Neuronal stem cell (in vitro differentiated cells): ENCODE measurements at regions not wholly inside any gene's neighbourhood (a gene's known extent, or its start where the extent isn't known, plus 50 kb on each side); places are given as distances from the start of the nearest gene placed in this dataset.

Experiments used
- DNase-seq: peaks from one replicate; pipeline ENCODE4 v3.0.0-alpha.2; 2013; ENCODE audit warnings: low spot score
- H2AFZ ChIP-seq: one replicate; pipeline ENCODE4 v1.6.1; 2013; ENCODE audit warnings: mild to moderate bottlenecking, low read length, inconsistent platforms
- H2AK5ac ChIP-seq: 2 replicates; pipeline ENCODE4 v1.6.1; 2013; ENCODE audit warnings: low read depth, mild to moderate bottlenecking, inconsistent platforms, low read length, moderate library complexity, mixed read lengths
- H2BK120ac ChIP-seq: 2 replicates; pipeline ENCODE4 v1.6.1; 2013; ENCODE audit warnings: low read depth, mild to moderate bottlenecking, inconsistent platforms, low read length, moderate library complexity, mixed read lengths
- H2BK12ac ChIP-seq: one replicate; pipeline ENCODE4 v1.6.1; 2013; ENCODE audit warnings: low read length, inconsistent platforms
- H2BK15ac ChIP-seq: 2 replicates; pipeline ENCODE4 v1.6.1; 2013; ENCODE audit warnings: mild to moderate bottlenecking, low read length, inconsistent platforms, mixed read lengths
- H2BK5ac ChIP-seq: one replicate; pipeline ENCODE4 v1.6.1; 2013; ENCODE audit warnings: inconsistent platforms, mild to moderate bottlenecking, low read length, moderate library complexity
- H3K14ac ChIP-seq: one replicate; pipeline ENCODE4 v1.6.1; 2013; ENCODE audit warnings: low read length, inconsistent platforms
- H3K18ac ChIP-seq: 2 replicates; pipeline ENCODE4 v1.6.1; 2013; ENCODE audit warnings: low read length, inconsistent platforms
- H3K23ac ChIP-seq: 2 replicates; pipeline ENCODE4 v1.6.1; 2013; ENCODE audit warnings: low read depth, mild to moderate bottlenecking, mixed read lengths, low read length, inconsistent platforms; ENCODE audit not compliant: poor library complexity
- H3K27ac ChIP-seq: replicated peaks from 3 replicates; pipeline ENCODE4 v1.5.1; 2013; ENCODE audit warnings: low read length, inconsistent platforms
- H3K27me3 ChIP-seq, 3 experiments: 2 replicates each; pipeline ENCODE4 v1.6.1; 2013; ENCODE audit warnings: low read length in 3 of 3, mild to moderate bottlenecking in 2 of 3, inconsistent platforms in 1 of 3, low read depth in 1 of 3, mixed read lengths in 1 of 3, moderate library complexity in 1 of 3; ENCODE audit not compliant: control insufficient read depth in 3 of 3, insufficient read depth in 3 of 3
- H3K36me3 ChIP-seq, 2 donors: replicated peaks in 1 of 2; 2 replicates each; pipeline ENCODE4 v1.6.1; 2013; ENCODE audit warnings: low read length in 2 of 2; ENCODE audit not compliant: control insufficient read depth in 2 of 2, insufficient read depth in 2 of 2
- H3K4ac ChIP-seq: 2 replicates; pipeline ENCODE4 v1.6.1; 2013; ENCODE audit warnings: inconsistent platforms, mild to moderate bottlenecking, low read length, moderate library complexity
- H3K4me1 ChIP-seq, 2 donors: 1 replicate in 1 of 2; 2 replicates in 1 of 2; pipeline ENCODE4 v1.6.1; 2013; ENCODE audit warnings: low read length in 2 of 2, low read depth in 1 of 2; ENCODE audit not compliant: control insufficient read depth in 2 of 2, insufficient read depth in 1 of 2
- H3K4me2 ChIP-seq: one replicate; pipeline ENCODE4 v1.6.1; 2013; ENCODE audit warnings: mild to moderate bottlenecking, low read length, inconsistent platforms; ENCODE audit not compliant: insufficient read depth, poor library complexity, severe bottlenecking
- H3K4me3 ChIP-seq, 2 donors: 2 replicates each; pipeline ENCODE4 v1.5.1; 2013; ENCODE audit warnings: low read length in 2 of 2, mild to moderate bottlenecking in 2 of 2, inconsistent platforms in 1 of 2, moderate library complexity in 1 of 2
- H3K79me1 ChIP-seq: one replicate; pipeline ENCODE4 v1.6.1; 2013; ENCODE audit warnings: low read depth, mild to moderate bottlenecking, inconsistent platforms, low read length, moderate library complexity
- H3K9ac ChIP-seq: one replicate; pipeline ENCODE4 v1.6.1; 2013; ENCODE audit warnings: mild to moderate bottlenecking, low read depth, low read length, inconsistent platforms; ENCODE audit not compliant: poor library complexity
- H3K9me3 ChIP-seq, 2 donors: replicated peaks in 1 of 2; 2 replicates each; pipeline versions ENCODE3 to v1.6.1; 2013; ENCODE audit warnings: low read length in 2 of 2, mild to moderate bottlenecking in 2 of 2, inconsistent platforms in 1 of 2, low read depth in 1 of 2, mixed read lengths in 1 of 2, moderate library complexity in 1 of 2; ENCODE audit not compliant: control insufficient read depth in 2 of 2, insufficient read depth in 1 of 2
- H4K8ac ChIP-seq: one replicate; pipeline ENCODE4 v1.6.1; 2013; ENCODE audit warnings: low read depth, mild to moderate bottlenecking, inconsistent platforms, low read length, moderate library complexity
- H4K91ac ChIP-seq: one replicate; pipeline ENCODE4 v1.6.1; 2013; ENCODE audit warnings: low read length, low read depth, mild to moderate bottlenecking, inconsistent platforms; ENCODE audit not compliant: poor library complexity
- WGBS, 2 donors: extraction: QIAGEN DNeasy Blood & Tissue Kit; methylation state at CpG; one replicate each; pipeline ENCODE4 v1.1.7; 2013; ENCODE audit warnings: missing lambda C conversion rate in 2 of 2, mixed read lengths in 1 of 2; ENCODE audit not compliant: insufficient read length in 2 of 2, insufficient replicate concordance in 1 of 2; ENCODE audit errors: extremely low coverage in 2 of 2; 5-methylcytosine and 5-hydroxymethylcytosine counted together

DNA sequence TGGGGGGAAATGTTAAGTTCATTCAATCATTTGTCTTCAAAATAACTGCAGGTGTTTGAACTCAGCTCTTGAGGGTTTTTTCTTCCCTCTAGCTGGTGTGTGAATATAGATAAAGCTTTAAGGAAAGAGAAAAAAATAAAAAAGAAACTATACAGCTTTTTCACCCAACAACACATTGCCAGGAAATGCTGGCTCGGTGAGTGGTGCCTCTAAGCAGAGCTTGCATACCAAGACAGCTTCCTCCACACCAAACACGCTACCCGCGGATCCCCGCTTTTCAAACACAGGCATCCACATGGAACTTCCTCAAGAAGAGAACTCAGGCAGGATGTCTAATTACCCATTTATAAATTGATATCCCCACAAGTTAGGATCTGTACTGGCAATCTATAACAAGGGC is 69.8 kb upstream of the TANK start:
- H3K4me1 ChIP-seq = no peaks in the 10 kb centered on the region
- DNase-seq = no peak
- no peak overlapping the region for H4K91ac ChIP-seq
- H2AK5ac ChIP-seq = no peak overlapping the region
- H2BK5ac ChIP-seq = no peak overlapping the region
- peak overlapping the region; percentile 4 for H2AFZ ChIP-seq
- H3K4me2 ChIP-seq = no peak overlapping the region
- H2BK15ac ChIP-seq = no peak overlapping the region
- no peaks in the 10 kb centered on the region for H3K79me1 ChIP-seq
- H3K4ac ChIP-seq = no peak overlapping the region
- H3K18ac ChIP-seq = no peak overlapping the region
- no peak overlapping the region for H4K8ac ChIP-seq
- H2BK12ac ChIP-seq = no peak overlapping the region
- no peak overlapping the region for H3K4me3 ChIP-seq
- H3K14ac ChIP-seq = no peak overlapping the region
- H3K27me3 ChIP-seq = peaks cover 0 to 3% (median 0%) of the 10 kb centered on the region in 3 experiments
- H3K9ac ChIP-seq = no peak overlapping the region
- H2BK120ac ChIP-seq = no peak overlapping the region
- no peak overlapping the region for H3K23ac ChIP-seq
- H3K9me3 ChIP-seq = no peaks in the 10 kb centered on the region
- WGBS, 2 donors = no CpG with 5 or more reads among the region's 5 CpGs
- no peak overlapping the region for H3K27ac ChIP-seq
- H3K36me3 ChIP-seq = no peaks in the 10 kb centered on the region

DNA sequence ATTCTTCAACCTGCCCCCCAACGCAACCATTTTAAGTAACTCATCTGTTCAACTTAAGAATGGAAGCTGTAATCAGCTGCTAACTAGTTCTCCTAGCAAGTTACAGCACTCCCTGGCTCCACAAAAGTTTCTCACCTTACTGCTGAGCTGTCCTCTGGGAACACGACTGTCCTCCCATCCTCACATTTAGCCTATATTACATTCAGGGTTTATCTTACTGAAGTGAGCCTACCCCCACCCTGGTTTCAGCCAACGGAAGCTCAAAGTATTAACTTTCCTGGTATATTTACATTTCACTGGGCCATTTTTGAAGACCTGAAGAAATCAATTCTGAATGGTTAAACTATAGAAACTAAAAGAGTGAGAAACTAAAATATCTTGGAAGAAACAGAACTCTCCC is 64.9 kb upstream of the TANK start:
- Histone ChIP-seq H3K27ac (no peak overlapping the region), H3K4ac (no peak overlapping the region), H3K79me1 (no peaks in the 10 kb centered on the region), H2BK12ac (no peak overlapping the region), H2AFZ (no peak overlapping the region), H4K8ac (no peak overlapping the region), H3K18ac (no peak overlapping the region), H2AK5ac (no peak overlapping the region), H2BK15ac (no peak overlapping the region), H3K4me3 (no peak overlapping the region), H3K4me2 (no peak overlapping the region), H3K23ac (no peak overlapping the region), H3K4me1 (no peaks in the 10 kb centered on the region), H3K36me3 (no peaks in the 10 kb centered on the region), H3K9me3 (no peaks in the 10 kb centered on the region), H2BK5ac (no peak overlapping the region), H3K9ac (no peak overlapping the region), H3K27me3 (peaks cover 0 to 3% (median 0%) of the 10 kb centered on the region in 3 experiments), H4K91ac (no peak overlapping the region), H3K14ac (no peak overlapping the region), H2BK120ac (no peak overlapping the region)
- WGBS, 2 donors = no CpG with 5 or more reads among the region's 3 CpGs
- no peak for DNase-seq

DNA sequence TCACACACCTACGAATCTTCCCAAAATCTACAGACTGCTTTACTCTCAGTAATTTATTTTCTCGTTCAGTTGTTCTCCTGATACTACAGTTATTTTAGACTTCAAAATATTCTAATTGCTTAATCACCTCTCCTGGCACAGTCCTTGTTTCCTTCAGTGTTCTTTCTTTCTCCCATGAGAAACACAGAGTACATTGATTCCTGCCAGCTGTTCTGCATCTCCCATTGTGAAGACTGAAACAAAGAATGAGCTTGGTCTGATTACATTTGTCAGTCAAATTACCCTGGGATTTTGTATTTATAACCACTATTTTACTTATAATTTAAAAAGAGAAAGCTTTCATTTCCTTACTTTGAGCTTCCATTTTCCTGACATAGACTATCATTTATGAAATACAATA is 63.9 kb upstream of the TANK start:
- Histone ChIP-seq H2BK5ac (no peak overlapping the region), H3K4ac (no peak overlapping the region), H3K4me2 (no peak overlapping the region), H3K23ac (no peak overlapping the region), H3K9ac (no peak overlapping the region), H3K9me3 (no peaks in the 10 kb centered on the region), H3K4me1 (no peaks in the 10 kb centered on the region), H3K36me3 (no peaks in the 10 kb centered on the region), H3K14ac (no peak overlapping the region), H2BK120ac (no peak overlapping the region), H4K91ac (no peak overlapping the region), H2BK12ac (no peak overlapping the region), H3K4me3 (no peak overlapping the region), H2AFZ (no peak overlapping the region), H2BK15ac (no peak overlapping the region), H3K27me3 (peaks cover 0 to 3% (median 0%) of the 10 kb centered on the region in 3 experiments), H3K18ac (no peak overlapping the region), H3K27ac (no peak overlapping the region), H4K8ac (no peak overlapping the region), H3K79me1 (no peaks in the 10 kb centered on the region), H2AK5ac (no peak overlapping the region)
- no CpG with 5 or more reads among the region's 2 CpGs for WGBS, 2 donors
- DNase-seq = no peak

DNA sequence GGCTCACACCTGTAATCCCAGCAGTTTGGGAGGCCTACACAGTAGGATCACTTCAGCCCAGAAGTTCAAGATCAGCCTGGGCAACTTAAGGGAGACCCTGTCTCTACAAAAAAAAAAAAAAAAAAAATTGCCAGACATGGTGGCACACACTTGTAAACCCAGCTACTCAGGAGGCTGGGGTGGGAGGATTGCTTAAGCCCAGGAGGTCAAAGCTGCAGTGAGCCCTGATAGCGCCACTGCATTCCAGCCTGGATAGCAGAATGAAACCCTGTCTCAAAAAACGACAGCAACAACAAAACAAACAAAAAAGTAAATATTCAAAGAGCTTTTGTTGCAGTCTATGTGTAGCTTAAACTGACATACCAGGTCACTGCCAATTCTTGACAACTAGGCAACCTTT is 63.1 kb upstream of the TANK start:
- no peaks in the 10 kb centered on the region for H3K27me3 ChIP-seq
- DNase-seq = no peak
- H2BK15ac ChIP-seq = no peak overlapping the region
- H3K9ac ChIP-seq = no peak overlapping the region
- no peak overlapping the region for H4K91ac ChIP-seq
- H3K4ac ChIP-seq = no peak overlapping the region
- no peak overlapping the region for H3K4me2 ChIP-seq
- H3K9me3 ChIP-seq = no peaks in the 10 kb centered on the region
- no peaks in the 10 kb centered on the region for H3K79me1 ChIP-seq
- no peak overlapping the region for H3K23ac ChIP-seq
- no peak overlapping the region for H3K14ac ChIP-seq
- no peak overlapping the region for H2BK12ac ChIP-seq
- H3K36me3 ChIP-seq = no peaks in the 10 kb centered on the region
- no peak overlapping the region for H2AFZ ChIP-seq
- no peak overlapping the region for H2AK5ac ChIP-seq
- no peak overlapping the region for H4K8ac ChIP-seq
- H3K27ac ChIP-seq = no peak overlapping the region
- no peaks in the 10 kb centered on the region for H3K4me1 ChIP-seq
- no peak overlapping the region for H2BK5ac ChIP-seq
- H2BK120ac ChIP-seq = no peak overlapping the region
- H3K18ac ChIP-seq = no peak overlapping the region
- no peak overlapping the region for H3K4me3 ChIP-seq
- WGBS, 2 donors = no CpG with 5 or more reads among the region's 2 CpGs
